Stromal cell of bone marrow (primary cell): ENCODE measurements at regions not wholly inside any gene's neighbourhood (a gene's known extent, or its start where the extent isn't known, plus 50 kb on each side); places are given as distances from the start of the nearest gene placed in this dataset.

Experiments
- DNase-seq: peaks from one replicate; pipeline ENCODE4 v3.0.0-alpha.2; 2012; ENCODE audit warnings: low read depth

GRCh38 chr1:185645686-185646085, 88.5 kb upstream of the HMCN1 start:
- DNase-seq: no peak

GRCh38 chr1:185645162-185645640, 89.0 kb upstream of the HMCN1 start:
- DNase-seq: no peak

DNA sequence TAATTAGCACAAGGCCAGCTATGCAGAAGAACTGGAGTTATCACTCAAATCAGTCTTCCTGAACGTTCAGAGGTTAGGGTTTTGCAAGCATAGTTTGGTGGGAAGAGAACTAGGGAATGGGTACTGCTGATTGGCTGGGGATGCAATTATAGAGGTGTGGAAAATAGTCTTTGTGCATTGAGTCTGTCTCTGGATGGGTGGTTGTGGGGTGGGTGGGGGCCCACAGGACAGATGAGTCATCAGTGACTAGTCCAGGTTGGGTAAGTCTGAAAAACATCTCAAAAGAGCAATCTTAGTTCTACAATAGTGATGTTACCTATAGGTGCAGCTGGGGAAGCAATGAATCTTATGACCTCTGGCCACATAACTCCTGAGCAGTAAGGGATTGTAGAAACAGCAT, 89.7 kb upstream of the HMCN1 start:
- DNase-seq: no peak

GRCh38 chr1:185636848-185637247, 97.3 kb upstream of the HMCN1 start:
- no peak for DNase-seq

DNA sequence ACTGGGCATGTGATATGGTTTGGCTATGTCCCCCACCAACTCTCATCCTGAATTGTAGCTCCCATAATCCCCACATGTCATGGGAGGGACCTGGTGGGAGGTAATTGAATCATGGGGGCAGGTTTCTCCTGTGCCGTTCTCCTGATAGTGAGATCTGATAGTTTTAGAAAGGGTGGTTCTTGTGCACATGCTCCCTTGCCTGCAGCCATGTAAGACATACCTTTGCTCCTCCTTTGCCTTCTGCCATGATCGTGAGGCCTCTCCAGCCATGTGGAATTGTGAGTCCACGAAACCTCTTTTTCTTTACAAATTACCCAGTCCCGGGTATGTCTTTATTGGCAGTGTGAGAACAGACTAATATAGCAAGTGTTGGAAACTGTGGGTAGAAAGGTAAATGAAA, 99.5 kb upstream of the HMCN1 start:
- DNase-seq: no peak

- DNase-seq: peak; percentile 61
These were observed 101.3 kb upstream of the HMCN1 start for GRCh38 chr1:185632659-185633423.

GRCh38 chr1:185631843-185632242, 102.3 kb upstream of the HMCN1 start:
- no peak for DNase-seq

- DNase-seq: no peak
These were observed 106.3 kb upstream of the HMCN1 start for GRCh38 chr1:185627761-185628501.

- DNase-seq: no peak
These were observed 107.0 kb upstream of the HMCN1 start for GRCh38 chr1:185627171-185627570.

GRCh38 chr1:185626344-185626743, 107.8 kb upstream of the HMCN1 start:
- no peak for DNase-seq

DNA sequence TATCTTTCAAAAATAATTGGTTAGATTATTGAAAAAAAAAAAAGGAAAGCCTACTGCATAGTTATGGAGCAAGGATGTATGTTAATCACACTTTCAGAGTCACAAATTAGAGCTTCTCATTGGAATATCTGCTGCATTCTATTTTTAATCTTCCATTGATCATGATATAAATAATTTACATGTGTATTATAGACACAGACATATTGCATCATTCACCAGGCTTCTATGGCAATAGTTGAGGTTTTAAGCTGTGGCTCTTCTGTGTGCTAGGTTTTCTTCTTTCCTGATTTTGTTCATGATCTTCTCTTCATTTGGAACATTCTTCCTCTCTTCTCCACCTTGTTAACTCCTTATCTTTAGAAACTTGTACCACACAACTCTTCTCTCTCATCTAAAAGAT, 123.2 kb upstream of the HMCN1 start:
- DNase-seq: no peak

DNA sequence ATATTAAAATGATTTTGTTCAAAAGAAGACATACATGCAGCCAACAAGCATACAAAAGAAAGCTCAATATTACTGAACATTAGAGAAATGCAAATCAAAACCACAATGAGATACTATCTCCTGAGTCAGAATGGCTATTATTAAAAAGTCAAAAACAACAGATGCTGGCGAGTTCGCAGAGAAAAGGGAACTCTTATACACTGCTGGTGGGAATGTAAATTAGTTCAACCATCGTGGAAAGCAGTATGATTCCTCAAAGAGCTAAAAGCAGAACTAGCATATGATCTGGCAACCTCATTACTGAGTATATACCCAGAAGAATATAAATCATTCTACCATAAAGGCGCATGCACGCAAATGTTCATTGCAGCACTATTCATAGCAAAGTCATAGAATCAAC, 126.0 kb upstream of the HMCN1 start:
- DNase-seq: no peak

GRCh38 chr1:185603158-185603557, 131.0 kb upstream of the HMCN1 start:
- DNase-seq: no peak

GRCh38 chr1:185601189-185601588, 133.0 kb upstream of the HMCN1 start:
- no peak for DNase-seq

DNA sequence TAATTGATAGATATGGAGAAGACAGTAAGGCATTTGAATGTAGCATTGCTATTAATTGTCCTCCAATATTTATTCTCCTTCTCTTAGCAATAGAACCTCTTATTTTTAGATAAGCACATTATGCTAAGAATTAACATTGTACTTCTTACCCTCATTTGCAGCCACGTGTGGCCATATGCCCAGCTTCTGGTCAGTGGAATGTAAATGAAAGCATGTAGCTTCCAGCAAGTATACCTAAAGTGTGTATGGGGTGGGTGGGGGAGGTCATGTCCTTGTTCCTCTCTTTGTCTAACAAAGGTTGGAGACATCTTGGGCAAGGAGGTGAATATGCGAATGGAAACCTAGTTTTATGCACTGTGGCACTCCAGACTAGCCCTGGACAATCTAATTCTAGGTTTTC, 133.6 kb upstream of the HMCN1 start:
- DNase-seq: no peak

DNA sequence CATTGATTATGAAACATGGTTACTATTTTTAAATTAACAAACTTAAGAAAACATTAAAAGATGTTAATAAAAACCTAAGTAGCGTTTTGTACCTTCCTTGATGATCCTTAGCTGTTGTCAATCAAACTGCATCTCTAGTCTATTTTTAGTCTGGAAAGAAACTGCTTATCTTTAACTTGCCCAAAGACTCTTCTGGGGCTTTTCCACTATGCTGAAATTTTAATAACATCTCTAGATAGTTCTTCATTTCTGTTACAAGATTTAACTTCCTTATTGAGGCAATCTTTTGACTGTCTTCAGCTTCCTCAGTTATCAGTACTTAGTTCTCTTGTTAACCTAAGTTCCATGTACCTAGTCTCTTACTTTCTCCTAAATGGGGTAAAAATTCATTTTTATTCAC, 135.9 kb upstream of the HMCN1 start:
- DNase-seq: no peak

- peak; percentile 14 for DNase-seq
These were observed 138.1 kb upstream of the HMCN1 start for GRCh38 chr1:185595835-185596667.

DNA sequence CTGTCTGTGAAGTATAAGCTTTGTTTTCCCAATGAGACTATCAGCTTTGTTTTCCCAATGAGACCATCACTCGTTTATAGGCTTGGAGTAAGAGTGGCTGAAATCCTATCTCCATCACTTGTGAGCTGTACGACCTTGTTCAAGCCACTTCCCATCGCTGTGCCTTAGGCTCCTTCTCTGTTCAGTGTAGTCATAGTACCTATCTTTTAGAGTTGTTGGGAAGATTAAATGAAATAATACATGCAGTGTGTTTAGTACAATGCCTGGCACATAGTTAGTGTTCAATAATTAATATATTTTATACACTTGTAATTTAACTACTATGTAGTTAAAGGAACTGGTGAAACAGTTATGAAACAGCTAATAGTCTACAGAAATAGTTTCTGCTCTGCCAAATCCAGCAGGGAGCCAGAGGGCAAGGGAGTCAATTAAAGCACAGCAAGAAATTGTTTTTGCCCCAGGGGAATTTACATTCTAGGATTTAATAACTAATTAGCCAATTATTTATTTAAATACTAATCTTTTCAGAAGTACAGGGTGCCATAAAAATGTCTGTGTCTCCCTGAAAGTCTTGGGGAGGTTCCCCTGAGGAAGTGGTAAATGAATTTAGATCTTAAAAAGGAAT, 139.3 kb upstream of the HMCN1 start:
- no peak for DNase-seq

DNA sequence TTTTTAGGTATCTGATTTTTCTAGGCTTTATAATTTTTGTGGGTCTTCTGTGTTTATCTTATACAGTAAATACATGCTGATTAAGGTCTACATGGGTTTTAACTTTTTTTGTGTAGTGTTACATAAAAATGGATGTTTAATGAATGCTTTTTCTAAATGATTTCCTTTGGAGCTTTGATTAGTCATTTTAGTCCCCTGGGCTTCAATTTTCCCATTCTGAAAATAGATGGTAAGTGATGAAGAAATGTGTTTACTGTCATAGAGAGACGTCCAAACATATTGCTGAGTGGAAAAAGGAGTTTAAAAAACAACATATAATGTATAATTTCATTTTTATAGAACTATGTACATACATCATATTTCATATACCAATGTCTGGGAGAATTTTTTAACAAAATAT, 140.9 kb upstream of the HMCN1 start:
- peak; percentile 41 for DNase-seq

- DNase-seq: no peak
These were observed 148.4 kb upstream of the HMCN1 start for GRCh38 chr1:185585770-185586169.

DNA sequence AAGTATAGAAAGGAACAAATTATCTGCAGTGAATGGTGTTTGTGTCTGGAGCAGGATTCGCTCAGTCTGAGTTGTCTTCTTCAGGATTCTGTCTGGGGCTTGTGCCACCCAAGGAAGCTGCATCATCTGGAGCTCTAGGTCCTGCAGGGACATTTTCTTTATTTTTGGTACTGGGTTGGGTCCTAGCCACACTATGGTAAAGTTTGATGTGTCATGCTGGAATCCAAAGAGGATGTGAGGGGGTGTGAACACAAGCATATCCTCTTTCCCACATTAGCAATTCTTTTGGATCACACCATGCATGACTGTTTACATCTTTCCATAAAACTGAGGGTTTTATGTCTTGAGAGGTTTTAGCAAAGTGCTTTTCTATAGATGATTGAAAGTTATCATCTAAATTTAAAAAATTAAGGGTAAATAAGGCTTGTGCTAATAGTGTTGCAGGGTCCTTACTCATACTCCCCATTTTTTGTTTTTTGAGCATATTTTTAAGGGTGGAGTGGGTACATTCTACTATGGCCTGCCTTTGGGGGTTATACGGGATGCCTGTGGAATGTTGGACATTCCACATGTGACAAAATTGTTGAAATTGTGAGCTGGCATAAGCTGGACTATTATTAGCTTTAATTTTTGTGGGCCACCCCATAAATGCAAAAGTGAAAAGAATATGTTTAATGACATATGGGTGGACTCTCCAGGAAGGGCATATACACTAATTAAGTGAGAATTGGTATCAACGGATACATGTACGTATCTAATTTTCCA, 152.0 kb upstream of the HMCN1 start:
- DNase-seq: peak; percentile 23
